Activated T-helper 1 cell treated with anti-CD3 and anti-CD28 coated beads, Interleukin-12 subunit alpha, Interleukin-12 subunit beta, Interleukin-2, Interleukin-4 antibody, amounts not matched to agents 30 ng/mL and 10 ng/mL and 1 ng/mL, durations not matched to agents 14 hours and 24 hours and 36 hours (primary cell): ENCODE measurements at regions not wholly inside any gene's neighbourhood (a gene's known extent, or its start where the extent isn't known, plus 50 kb on each side); places are given as distances from the start of the nearest gene placed in this dataset.
"Not testable (repeated sequence)": the region's sequence is repeated elsewhere in the genome, so short reads cannot be mapped to it uniquely, and the experiment has no call there.

Experiments used
- DNase-seq: peaks from one replicate; pipeline ENCODE4 v3.0.0; 2021; ENCODE audit warnings: low spot score
- H3K27ac Mint-ChIP-seq: one replicate; pipeline ENCODE4 v1.8.0; 2021; ENCODE audit warnings: mild to moderate bottlenecking, mixed read lengths
- H3K27me3 Mint-ChIP-seq: one replicate; pipeline ENCODE4 v1.8.0; 2022; ENCODE audit warnings: mild to moderate bottlenecking, moderate library complexity, mixed read lengths; ENCODE audit not compliant: insufficient read depth
- H3K36me3 Mint-ChIP-seq: one replicate; pipeline ENCODE4 v1.8.0; 2021; ENCODE audit warnings: low read depth, mixed read lengths
- H3K4me1 Mint-ChIP-seq: one replicate; pipeline ENCODE4 v1.8.0; 2021; ENCODE audit warnings: low read depth, mixed read lengths
- H3K4me3 Mint-ChIP-seq: one replicate; pipeline ENCODE4 v1.8.0; 2021; ENCODE audit warnings: mild to moderate bottlenecking, moderate library complexity, mixed read lengths
- H3K9me3 Mint-ChIP-seq: one replicate; pipeline ENCODE4 v1.8.0; 2021; ENCODE audit warnings: mixed read lengths
- intact Hi-C: fragments of 100-400 bp; cut with micrococcal nuclease; formaldehyde crosslinking; loops from one replicate; pipeline ENCODE4 v1.15.1; 2024

GRCh38 chr18:57882465-57882864 is 79.3 kb upstream of the ATP8B1 start:
- Mint-ChIP-seq H3K4me1 (no peaks in the 10 kb centered on the region), H3K27me3 (peaks cover 3% of the 10 kb centered on the region), H3K4me3 (no peak overlapping the region), H3K9me3 (peaks cover 17% of the 10 kb centered on the region), H3K27ac (no peak overlapping the region), H3K36me3 (no peaks in the 10 kb centered on the region)
- intact Hi-C loops, result loop anchor here (1.0 to 5.0 kb wide), 4 partner anchors 160 to 298 kb away; partner anchors contain the start of gene NEDD4L
- DNase-seq, result no peak

GRCh38 chr18:57881818-57882413 is 78.8 kb upstream of the ATP8B1 start:
- H3K27ac Mint-ChIP-seq, result no peak overlapping the region
- no peak overlapping the region for H3K4me3 Mint-ChIP-seq
- H3K27me3 Mint-ChIP-seq, result peaks cover 3% of the 10 kb centered on the region
- no peaks in the 10 kb centered on the region for H3K4me1 Mint-ChIP-seq
- H3K36me3 Mint-ChIP-seq, result no peaks in the 10 kb centered on the region
- intact Hi-C loops, result loop anchor here (1.0 to 5.0 kb wide), 4 partner anchors 160 to 298 kb away; partner anchors contain the start of gene NEDD4L
- DNase-seq, result peak; percentile 13
- peaks cover 17% of the 10 kb centered on the region for H3K9me3 Mint-ChIP-seq

GRCh38 chr18:57879924-57880323 is 76.8 kb upstream of the ATP8B1 start:
- not testable (repeated sequence) for H3K4me3 Mint-ChIP-seq, H3K27me3 Mint-ChIP-seq, H3K27ac Mint-ChIP-seq, H3K4me1 Mint-ChIP-seq, DNase-seq, H3K36me3 Mint-ChIP-seq
- intact Hi-C loops, result loop anchor here (5.0 kb wide), 2 partner anchors 162 to 257 kb away; partner anchors contain the start of gene NEDD4L
- peaks cover 17% of the 10 kb centered on the region for H3K9me3 Mint-ChIP-seq

- Mint-ChIP-seq H3K4me1 (no peaks in the 10 kb centered on the region), H3K27ac (no peak overlapping the region), H3K4me3 (no peak overlapping the region), H3K9me3 (peaks cover 19% of the 10 kb centered on the region), H3K27me3 (peaks cover 3% of the 10 kb centered on the region), H3K36me3 (no peaks in the 10 kb centered on the region)
- intact Hi-C loops, result no loop called here
- no peak for DNase-seq
Measured at GRCh38 chr18:57869221-57869620, 66.1 kb upstream of the ATP8B1 start.

GRCh38 chr18:57866355-57866754 is 63.2 kb upstream of the ATP8B1 start:
- Mint-ChIP-seq H3K27me3 (no peaks in the 10 kb centered on the region), H3K27ac (no peak overlapping the region), H3K9me3 (peaks cover 4% of the 10 kb centered on the region), H3K36me3 (no peaks in the 10 kb centered on the region), H3K4me3 (no peak overlapping the region), H3K4me1 (no peaks in the 10 kb centered on the region)
- intact Hi-C loops, result no loop called here
- DNase-seq, result no peak

GRCh38 chr18:57864615-57865121 is 61.6 kb upstream of the ATP8B1 start:
- no peaks in the 10 kb centered on the region for H3K27me3 Mint-ChIP-seq
- H3K9me3 Mint-ChIP-seq, result no peaks in the 10 kb centered on the region
- H3K36me3 Mint-ChIP-seq, result no peaks in the 10 kb centered on the region
- no peak overlapping the region for H3K4me3 Mint-ChIP-seq
- intact Hi-C loops, result no loop called here
- DNase-seq, result no peak
- H3K27ac Mint-ChIP-seq, result no peak overlapping the region
- no peaks in the 10 kb centered on the region for H3K4me1 Mint-ChIP-seq

GRCh38 chr18:57863706-57864105 is 60.6 kb upstream of the ATP8B1 start:
- no peaks in the 10 kb centered on the region for H3K27me3 Mint-ChIP-seq
- no peaks in the 10 kb centered on the region for H3K4me1 Mint-ChIP-seq
- H3K27ac Mint-ChIP-seq, result no peak overlapping the region
- H3K9me3 Mint-ChIP-seq, result no peaks in the 10 kb centered on the region
- no peak overlapping the region for H3K4me3 Mint-ChIP-seq
- H3K36me3 Mint-ChIP-seq, result no peaks in the 10 kb centered on the region
- intact Hi-C loops, result no loop called here
- no peak for DNase-seq

GRCh38 chr18:57859314-57859713 is 56.2 kb upstream of the ATP8B1 start:
- Mint-ChIP-seq H3K27ac (no peak overlapping the region), H3K9me3 (no peaks in the 10 kb centered on the region), H3K36me3 (no peaks in the 10 kb centered on the region), H3K4me1 (no peaks in the 10 kb centered on the region), H3K27me3 (peaks cover 15% of the 10 kb centered on the region), H3K4me3 (no peak overlapping the region)
- intact Hi-C loops, result loop anchor here (1.0 to 5.0 kb wide), 3 partner anchors 52 to 272 kb away; partner anchors contain the start of gene FECH
- no peak for DNase-seq

GRCh38 chr18:57856557-57857280 is 53.6 kb upstream of the ATP8B1 start:
- H3K27ac Mint-ChIP-seq, result no peak overlapping the region
- intact Hi-C loops, result loop anchor here (5.0 kb wide), 2 partner anchors 49 to 269 kb away; partner anchors contain the start of gene FECH
- H3K4me1 Mint-ChIP-seq, result no peaks in the 10 kb centered on the region
- no peaks in the 10 kb centered on the region for H3K36me3 Mint-ChIP-seq
- no peak for DNase-seq
- peaks cover 23% of the 10 kb centered on the region for H3K27me3 Mint-ChIP-seq
- H3K4me3 Mint-ChIP-seq, result no peak overlapping the region
- no peaks in the 10 kb centered on the region for H3K9me3 Mint-ChIP-seq

GRCh38 chr18:57856128-57856527 is 53.0 kb upstream of the ATP8B1 start:
- no peaks in the 10 kb centered on the region for H3K36me3 Mint-ChIP-seq
- no peak overlapping the region for H3K4me3 Mint-ChIP-seq
- H3K27ac Mint-ChIP-seq, result no peak overlapping the region
- no peaks in the 10 kb centered on the region for H3K4me1 Mint-ChIP-seq
- intact Hi-C loops, result loop anchor here (5.0 kb wide), 2 partner anchors 49 to 269 kb away; partner anchors contain the start of gene FECH
- no peaks in the 10 kb centered on the region for H3K9me3 Mint-ChIP-seq
- no peak for DNase-seq
- peaks cover 27% of the 10 kb centered on the region for H3K27me3 Mint-ChIP-seq

GRCh38 chr18:57855551-57855950 is 52.4 kb upstream of the ATP8B1 start:
- H3K4me3 Mint-ChIP-seq, result no peak overlapping the region
- no peaks in the 10 kb centered on the region for H3K36me3 Mint-ChIP-seq
- intact Hi-C loops, result loop anchor here (5.0 kb wide), 2 partner anchors 48 to 268 kb away; partner anchors contain the start of gene FECH

GRCh38 chr18:57854726-57855125 is 51.6 kb upstream of the ATP8B1 start:
- H3K27me3 Mint-ChIP-seq, result peaks cover 32% of the 10 kb centered on the region
- H3K4me3 Mint-ChIP-seq, result no peak overlapping the region
- intact Hi-C loops, result loop anchor here (5.0 kb wide), 2 partner anchors 47 to 267 kb away; partner anchors contain the start of gene FECH
- no peaks in the 10 kb centered on the region for H3K4me1 Mint-ChIP-seq
- H3K27ac Mint-ChIP-seq, result no peak overlapping the region
- no peaks in the 10 kb centered on the region for H3K9me3 Mint-ChIP-seq
- no peak for DNase-seq
- no peaks in the 10 kb centered on the region for H3K36me3 Mint-ChIP-seq

More at GRCh38 chr18:57855551-57855950, 52.4 kb upstream of the ATP8B1 start:
- no peak for DNase-seq
- no peaks in the 10 kb centered on the region for H3K4me1 Mint-ChIP-seq
- H3K9me3 Mint-ChIP-seq, result no peaks in the 10 kb centered on the region
- H3K27ac Mint-ChIP-seq, result no peak overlapping the region
- peaks cover 27% of the 10 kb centered on the region for H3K27me3 Mint-ChIP-seq

- intact Hi-C loops, result no loop called here
- Mint-ChIP-seq H3K4me1 (no peaks in the 10 kb centered on the region), H3K9me3 (no peaks in the 10 kb centered on the region), H3K4me3 (no peak overlapping the region), H3K27me3 (peaks cover 33% of the 10 kb centered on the region), H3K36me3 (no peaks in the 10 kb centered on the region), H3K27ac (no peak overlapping the region)
- DNase-seq, result no peak
Measured at GRCh38 chr18:57853864-57854263, 50.7 kb upstream of the ATP8B1 start.
